Cardiac fibroblast (primary cell): ENCODE measurements at regions not wholly inside any gene's neighbourhood (a gene's known extent, or its start where the extent isn't known, plus 50 kb on each side); places are given as distances from the start of the nearest gene placed in this dataset.

Experiments
- DNase-seq, 2 donors: peaks; one replicate each; pipeline versions ENCODE4 v3.0.0 to v3.0.0-alpha.2; 2010; ENCODE audit warnings: low read depth in 2 of 2
- H3K4me3 ChIP-seq, 2 donors: replicated peaks in 1 of 2; 1 replicate in 1 of 2; 2 replicates in 1 of 2; pipeline ENCODE4 v1.5.1; 2011; ENCODE audit warnings: low read depth in 2 of 2, low read length in 2 of 2, mild to moderate bottlenecking in 2 of 2, moderate library complexity in 1 of 2
- CTCF ChIP-seq: IDR thresholded peaks from one replicate; pipeline ENCODE4 v1.5.1; 2011; ENCODE audit warnings: low read depth, mild to moderate bottlenecking, low read length, inconsistent platforms

- no peak for DNase-seq
- no peak for TF ChIP-seq CTCF
- no peak overlapping the region for H3K4me3 ChIP-seq
Measured at GRCh38 chr14:82449926-82450468, 916.3 kb upstream of the SEL1L start.

GRCh38 chr14:82451675-82452074 is 918.0 kb upstream of the SEL1L start:
- no peak for DNase-seq
- H3K4me3 ChIP-seq, result no peak overlapping the region
- TF ChIP-seq CTCF, result no peak

DNA sequence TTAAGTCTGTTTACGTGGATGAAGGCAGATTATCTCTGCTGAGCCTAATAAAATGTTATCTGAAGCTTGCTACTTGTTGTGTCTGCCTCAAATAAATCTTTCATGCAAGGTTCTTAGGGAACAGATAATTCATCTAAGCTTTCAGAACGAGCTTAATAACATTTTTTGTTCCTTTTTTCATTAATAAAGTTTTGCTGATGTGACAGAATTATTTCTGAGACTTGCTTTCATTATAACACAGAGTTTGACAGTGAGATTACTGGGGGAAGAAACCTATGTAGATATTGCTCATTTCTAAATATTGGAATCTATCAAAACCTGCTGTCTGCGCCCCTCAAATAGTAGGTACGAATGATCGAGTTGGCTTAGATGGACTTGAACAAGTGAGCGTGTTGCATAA is 948.7 kb upstream of the SEL1L start:
- DNase-seq, result no peak

DNA sequence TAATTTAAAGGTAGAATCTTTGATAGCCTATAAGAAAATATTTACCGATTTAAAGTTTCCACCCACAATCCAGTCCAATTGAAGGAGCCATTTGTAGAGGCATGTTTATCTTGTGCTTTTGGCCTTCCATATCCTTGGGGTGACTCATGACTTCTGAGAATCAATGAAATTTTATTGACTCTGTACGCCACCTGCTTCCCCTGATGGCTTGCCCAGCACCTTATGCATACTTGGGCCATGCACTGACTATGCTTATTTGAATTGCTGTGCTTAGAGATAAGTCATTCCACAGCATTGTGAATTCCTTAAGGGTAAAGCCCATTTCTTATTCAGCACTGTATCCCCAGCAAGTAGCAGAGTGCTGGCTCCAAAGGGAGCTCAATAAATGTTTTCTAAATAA is 954.8 kb upstream of the SEL1L start:
- DNase-seq, result no peak
- TF ChIP-seq CTCF, result no peak
- no peak overlapping the region for H3K4me3 ChIP-seq

More for the DNA sequence above, 948.7 kb upstream of the SEL1L start:
- TF ChIP-seq CTCF, result no peak
- no peak overlapping the region for H3K4me3 ChIP-seq

DNA sequence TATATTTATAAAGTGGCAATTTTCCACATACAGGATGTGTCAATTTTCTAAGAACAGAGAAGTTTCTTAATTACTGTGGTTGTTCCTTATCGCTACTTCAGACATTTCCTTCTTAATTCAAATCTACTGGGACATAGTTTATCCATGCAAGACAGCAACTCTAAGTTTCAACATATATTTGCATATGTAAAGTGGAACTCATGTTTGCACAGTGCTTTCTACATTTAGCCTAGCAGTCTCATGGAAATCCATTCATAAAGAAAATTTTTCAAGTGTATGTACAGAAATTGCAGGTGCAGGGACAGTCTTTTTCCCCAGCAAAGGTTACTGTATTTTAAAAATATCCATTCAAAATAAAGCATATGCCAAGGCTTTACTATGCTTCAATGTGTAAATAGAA is 956.7 kb upstream of the SEL1L start:
- no peak for DNase-seq
- no peak overlapping the region for H3K4me3 ChIP-seq
- TF ChIP-seq CTCF, result no peak

DNA sequence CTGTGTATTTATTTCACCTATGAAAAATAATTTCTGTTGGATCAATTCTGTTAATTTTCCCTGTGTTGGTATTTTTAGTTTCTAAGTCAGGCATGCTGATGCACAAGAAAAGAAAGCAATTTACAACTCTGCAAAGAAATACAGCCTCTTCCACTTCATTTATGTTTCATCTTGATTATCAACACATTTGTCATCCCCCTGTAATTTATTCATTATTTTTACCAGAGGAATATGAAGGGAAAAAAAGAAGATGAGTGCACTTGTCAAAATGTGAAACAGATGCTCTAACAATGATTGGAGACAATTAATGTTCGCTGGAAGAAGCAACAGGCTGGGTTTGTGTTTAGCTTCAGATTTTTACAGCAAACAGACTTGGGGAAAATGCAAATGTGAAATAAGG is 958.5 kb upstream of the SEL1L start:
- no peak overlapping the region for H3K4me3 ChIP-seq
- no peak for TF ChIP-seq CTCF
- DNase-seq, result no peak

DNA sequence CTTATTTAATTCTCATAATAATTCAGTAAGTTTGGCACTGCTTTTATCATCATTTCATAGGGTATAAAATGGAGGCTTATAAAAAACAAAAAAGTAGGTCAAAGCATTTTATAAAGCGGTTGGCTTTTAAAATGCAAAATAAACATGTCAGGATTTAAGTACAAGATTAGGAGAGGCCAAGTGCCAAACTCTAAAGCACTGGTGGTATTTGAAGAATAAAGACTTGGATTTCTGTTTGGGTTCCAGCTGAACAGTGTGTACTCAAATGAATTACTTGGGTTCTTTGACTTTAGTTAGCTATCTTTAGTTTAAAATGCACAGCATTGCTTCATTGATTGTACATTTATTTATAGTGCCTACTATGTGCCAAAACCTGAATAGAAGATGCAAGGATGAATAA is 966.6 kb upstream of the SEL1L start:
- no peak overlapping the region for H3K4me3 ChIP-seq
- TF ChIP-seq CTCF, result no peak
- no peak for DNase-seq
